ENCODE measurements at regions not wholly inside any gene's neighbourhood (a gene's known extent, or its start where the extent isn't known, plus 50 kb on each side); places are given as distances from the start of the nearest gene placed in this dataset.

- TF ChIP-seq, protein P1, sequence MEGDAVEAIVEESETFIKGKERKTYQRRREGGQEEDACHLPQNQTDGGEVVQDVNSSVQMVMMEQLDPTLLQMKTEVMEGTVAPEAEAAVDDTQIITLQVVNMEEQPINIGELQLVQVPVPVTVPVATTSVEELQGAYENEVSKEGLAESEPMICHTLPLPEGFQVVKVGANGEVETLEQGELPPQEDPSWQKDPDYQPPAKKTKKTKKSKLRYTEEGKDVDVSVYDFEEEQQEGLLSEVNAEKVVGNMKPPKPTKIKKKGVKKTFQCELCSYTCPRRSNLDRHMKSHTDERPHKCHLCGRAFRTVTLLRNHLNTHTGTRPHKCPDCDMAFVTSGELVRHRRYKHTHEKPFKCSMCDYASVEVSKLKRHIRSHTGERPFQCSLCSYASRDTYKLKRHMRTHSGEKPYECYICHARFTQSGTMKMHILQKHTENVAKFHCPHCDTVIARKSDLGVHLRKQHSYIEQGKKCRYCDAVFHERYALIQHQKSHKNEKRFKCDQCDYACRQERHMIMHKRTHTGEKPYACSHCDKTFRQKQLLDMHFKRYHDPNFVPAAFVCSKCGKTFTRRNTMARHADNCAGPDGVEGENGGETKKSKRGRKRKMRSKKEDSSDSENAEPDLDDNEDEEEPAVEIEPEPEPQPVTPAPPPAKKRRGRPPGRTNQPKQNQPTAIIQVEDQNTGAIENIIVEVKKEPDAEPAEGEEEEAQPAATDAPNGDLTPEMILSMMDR (IDR thresholded peaks at IDR 0.05; ENCODE audit: low read depth, low read length) = no peak
- TF ChIP-seq POLR2A (IDR thresholded peaks at IDR 0.05; ENCODE audit: extremely low read depth, insufficient read length) = no peak
- no peak for TF ChIP-seq MAX (IDR thresholded peaks at IDR 0.05; ENCODE audit: low read depth, low read length)
These were observed 1089.8 kb downstream of the FLRT2 start for GRCh38 chr14:86619726-86620125.

All from NB4 (cell line).